ENCODE measurements at regions not wholly inside any gene's neighbourhood (a gene's known extent, or its start where the extent isn't known, plus 50 kb on each side); places are given as distances from the start of the nearest gene placed in this dataset.
"Not testable (repeated sequence)": the region's sequence is repeated elsewhere in the genome, so short reads cannot be mapped to it uniquely, and the experiment has no call there.

GRCh38 chrX:83749736-83750135 is 111.2 kb upstream of the CYLC1 start:
- DNase-seq (ENCODE audit: low spot score); FAIRE-seq: not testable (repeated sequence)

DNA sequence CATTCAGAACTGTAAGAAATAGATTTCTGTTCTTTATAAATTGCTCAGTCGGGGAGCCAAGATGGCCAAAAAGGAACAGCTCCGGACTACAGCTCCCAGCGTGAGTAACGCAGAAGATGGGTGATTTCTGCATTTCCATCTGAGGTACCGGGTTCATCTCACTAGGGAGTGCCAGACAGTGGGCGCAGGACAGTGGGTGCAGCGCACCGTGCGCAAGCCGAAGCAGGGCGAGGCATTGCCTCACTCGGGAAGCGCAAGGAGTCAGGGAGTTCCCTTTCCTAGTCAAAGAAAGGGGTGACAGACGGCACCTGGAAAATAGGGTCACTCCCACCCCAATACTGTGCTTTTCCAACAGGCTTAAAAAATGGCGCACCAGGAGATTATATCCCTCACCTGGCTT is 110.5 kb upstream of the CYLC1 start:
- FAIRE-seq; DNase-seq (ENCODE audit: low spot score): not testable (repeated sequence)

GRCh38 chrX:83759872-83760271 is 101.1 kb upstream of the CYLC1 start:
- FAIRE-seq (peak; percentile 34), DNase-seq (ENCODE audit: low spot score) (no peak)

DNA sequence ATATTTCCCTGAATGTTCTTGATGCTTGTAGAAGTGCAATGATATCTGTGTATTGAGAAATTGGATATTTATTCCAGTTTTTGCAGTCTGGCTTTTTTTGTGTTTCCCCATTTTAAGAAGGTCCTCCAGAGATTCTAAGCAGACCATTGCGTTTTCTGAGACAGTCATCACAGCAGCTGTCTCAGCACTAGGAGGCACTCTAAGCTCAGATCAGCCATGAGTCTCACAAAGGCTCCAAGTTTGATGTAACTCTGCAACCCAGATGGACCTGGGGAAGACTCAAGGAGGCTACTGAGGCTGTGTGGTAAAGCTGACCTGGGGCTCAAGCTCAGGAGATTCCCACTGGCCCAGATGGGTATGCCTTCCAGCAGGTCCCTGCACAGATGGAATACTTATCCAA is 89.3 kb upstream of the CYLC1 start:
- no peak for FAIRE-seq
- DNase-seq (ENCODE audit: low spot score) = no peak

All from RCC 7860 (cell line).